ENCODE measurements at regions not wholly inside any gene's neighbourhood (a gene's known extent, or its start where the extent isn't known, plus 50 kb on each side); places are given as distances from the start of the nearest gene placed in this dataset.

- no peak for TF ChIP-seq CTCF (IDR thresholded peaks at IDR 0.05; ENCODE audit: insufficient read depth, low read length)
- TF ChIP-seq REST (IDR thresholded peaks at IDR 0.05; ENCODE audit: insufficient replicate concordance, low read depth): no peak
- no peak for TF ChIP-seq POLR2AphosphoS5 (IDR thresholded peaks at IDR 0.05; ENCODE audit: low read depth)
Measured at GRCh38 chr6:148090326-148090725, 252.3 kb upstream of the SASH1 start.

Measured in HL-60 (cell line).